Liver (tissue), 8 donors: ENCODE measurements at regions not wholly inside any gene's neighbourhood (a gene's known extent, or its start where the extent isn't known, plus 50 kb on each side); places are given as distances from the start of the nearest gene placed in this dataset.

Experiments
- DNase-seq: peaks from one replicate; pipeline ENCODE4 v3.0.0-alpha.2; 2017; ENCODE audit warnings: low spot score
- H3K27ac ChIP-seq, 2 donors: one replicate each; pipeline ENCODE4 v1.7.0; 2013; ENCODE audit warnings: inconsistent platforms in 2 of 2, low read length in 2 of 2, control low read depth in 1 of 2, low read depth in 1 of 2, mild to moderate bottlenecking in 1 of 2
- H3K27me3 ChIP-seq, 4 donors: one replicate each; pipeline versions ENCODE4 v1.6.1 to v1.7.0; 2013; ENCODE audit warnings: low read length in 3 of 4, inconsistent platforms in 1 of 4, mild to moderate bottlenecking in 1 of 4, moderate library complexity in 1 of 4; ENCODE audit not compliant: control insufficient read depth in 4 of 4, insufficient read depth in 4 of 4
- H3K36me3 ChIP-seq, 4 donors: one replicate each; pipeline versions ENCODE4 v1.6.1 to v1.7.0; 2013; ENCODE audit warnings: low read length in 3 of 4, mild to moderate bottlenecking in 3 of 4, low read depth in 1 of 4, moderate library complexity in 1 of 4; ENCODE audit not compliant: control insufficient read depth in 4 of 4, insufficient read depth in 3 of 4
- H3K4me1 ChIP-seq, 4 donors: one replicate each; pipeline versions ENCODE4 v1.6.1 to v1.7.0; 2013; ENCODE audit warnings: low read length in 3 of 4, mild to moderate bottlenecking in 3 of 4, moderate library complexity in 1 of 4; ENCODE audit not compliant: control insufficient read depth in 4 of 4, insufficient read depth in 4 of 4
- H3K4me3 ChIP-seq, 3 donors: one replicate each; pipeline versions ENCODE4 v1.6.1 to v1.7.0; 2013; ENCODE audit warnings: low read length in 3 of 3, control low read depth in 1 of 3, low read depth in 1 of 3, mild to moderate bottlenecking in 1 of 3
- H3K9ac ChIP-seq, 2 donors: one replicate each; pipeline ENCODE4 v1.7.0; 2013; ENCODE audit warnings: low read length in 2 of 2, mild to moderate bottlenecking in 2 of 2, moderate library complexity in 2 of 2, control low read depth in 1 of 2, low read depth in 1 of 2
- H3K9me3 ChIP-seq, 4 donors: one replicate each; pipeline versions ENCODE4 v1.6.1 to v1.7.0; 2013; ENCODE audit warnings: low read length in 3 of 4; ENCODE audit not compliant: control insufficient read depth in 4 of 4
- ATF3 ChIP-seq: IDR thresholded peaks from 2 replicates; pipeline ENCODE4 v1.6.1; 2016; ENCODE audit warnings: antibody characterized with exemption
- CTCF ChIP-seq: fragments of 150-350 bp; IDR thresholded peaks from 2 replicates; pipeline ENCODE4 v1.5.1; 2017; ENCODE audit warnings: improper control_type of control experiment, low read depth, low read length; ENCODE audit not compliant: missing input control
- EGR1 ChIP-seq, 2 donors: IDR thresholded peaks; 2 replicates each; pipeline ENCODE4 v1.6.1; 2016 to 2018; ENCODE audit warnings: antibody characterized with exemption in 2 of 2, low read depth in 2 of 2
- FOXA1 ChIP-seq: IDR thresholded peaks from 2 replicates; pipeline ENCODE4 v1.6.1; 2016; ENCODE audit warnings: antibody characterized with exemption
- FOXA2 ChIP-seq: IDR thresholded peaks from 2 replicates; pipeline ENCODE4 v1.6.1; 2016; ENCODE audit warnings: antibody characterized with exemption
- GABPA ChIP-seq, 2 donors: IDR thresholded peaks in 1 of 2; conservative IDR thresholded peaks in 1 of 2; 2 replicates each; pipeline ENCODE4 v1.6.1; 2016; ENCODE audit warnings: antibody characterized with exemption in 2 of 2, mild to moderate bottlenecking in 1 of 2, moderate library complexity in 1 of 2
- HNF4A ChIP-seq, 2 donors: conservative IDR thresholded peaks; 2 replicates each; pipeline ENCODE4 v1.6.1; 2016; ENCODE audit warnings: antibody characterized with exemption in 2 of 2, mild to moderate bottlenecking in 2 of 2
- HNF4G ChIP-seq: IDR thresholded peaks from 2 replicates; pipeline ENCODE4 v1.6.1; 2016; ENCODE audit warnings: antibody characterized with exemption
- JUND ChIP-seq, 2 donors: IDR thresholded peaks; 2 replicates each; pipeline ENCODE4 v1.6.1; 2016; ENCODE audit warnings: antibody characterized with exemption in 2 of 2
- MAX ChIP-seq: IDR thresholded peaks from 2 replicates; pipeline ENCODE4 v1.6.1; 2016; ENCODE audit warnings: antibody characterized with exemption
- NR2F2 ChIP-seq: IDR thresholded peaks from 2 replicates; pipeline ENCODE4 v1.6.1; 2016; ENCODE audit warnings: antibody characterized with exemption
- RAD21 ChIP-seq, 2 donors: IDR thresholded peaks; 2 replicates each; pipeline ENCODE4 v1.6.1; 2016; ENCODE audit warnings: antibody characterized with exemption in 2 of 2, mild to moderate bottlenecking in 2 of 2
- REST ChIP-seq: IDR thresholded peaks from 2 replicates; pipeline ENCODE4 v1.6.1; 2016; ENCODE audit warnings: antibody characterized with exemption, mild to moderate bottlenecking
- RXRA ChIP-seq, 2 donors: IDR thresholded peaks; 2 replicates each; pipeline ENCODE4 v1.6.1; 2017 to 2018; ENCODE audit warnings: antibody characterized with exemption in 2 of 2, mild to moderate bottlenecking in 1 of 2
- SP1 ChIP-seq: IDR thresholded peaks from 2 replicates; pipeline ENCODE4 v1.6.1; 2018; ENCODE audit warnings: antibody characterized with exemption, mild to moderate bottlenecking
- TAF1 ChIP-seq: conservative IDR thresholded peaks from 2 replicates; pipeline ENCODE4 v1.6.1; 2016; ENCODE audit warnings: antibody characterized with exemption, mild to moderate bottlenecking
- YY1 ChIP-seq: IDR thresholded peaks from 2 replicates; pipeline ENCODE4 v1.6.1; 2016; ENCODE audit warnings: antibody characterized with exemption, mild to moderate bottlenecking
- ZBTB33 ChIP-seq: IDR thresholded peaks from 2 replicates; pipeline ENCODE4 v1.6.1; 2016; ENCODE audit warnings: antibody characterized with exemption
- WGBS: extraction: QIAGEN DNeasy Blood & Tissue Kit; methylation state at CpG from one replicate; pipeline ENCODE4 v1.1.7; 2013; 5-methylcytosine and 5-hydroxymethylcytosine counted together
- donor health status: healthy.
- donor health status: healthy.
- donor health status: healthy.
- donor health status: healthy.
- donor health status: healthy.

GRCh38 chr5:176735383-176736265 lies 74.7 kb upstream of the UNC5A start:
- Histone ChIP-seq H3K36me3 (no peaks in the 10 kb centered on the region), H3K4me1 (peaks cover 0 to 4% (median 0%) of the 10 kb centered on the region in 4 donors), H3K9me3 (peaks cover 0 to 4% (median 2%) of the 10 kb centered on the region in 4 donors), H3K27ac (no peak overlapping the region), H3K27me3 (peaks cover 0 to 4% (median 2%) of the 10 kb centered on the region in 4 donors), H3K4me3 (no peak overlapping the region), H3K9ac (no peak overlapping the region)
- 76% methylated on average over 16 of the region's 16 CpGs for WGBS
- DNase-seq = no peak
- no peak for TF ChIP-seq HNF4A (conservative IDR thresholded peaks at IDR 0.05)
- no peak for TF ChIP-seq FOXA2
- no peak for TF ChIP-seq GABPA (IDR thresholded peaks at IDR 0.05 in 1 of 2, conservative IDR thresholded peaks at IDR 0.05 in 1 of 2)
- no peak for TF ChIP-seq RAD21 (IDR thresholded peaks at IDR 0.05)

- peaks cover 0 to 4% (median 0%) of the 10 kb centered on the region in 4 donors for H3K4me1 ChIP-seq
- no peak overlapping the region for H3K9ac ChIP-seq
- H3K27ac ChIP-seq = no peak overlapping the region
- H3K27me3 ChIP-seq = peaks cover 0 to 4% (median 2%) of the 10 kb centered on the region in 4 donors
- H3K36me3 ChIP-seq = no peaks in the 10 kb centered on the region
- no peaks in the 10 kb centered on the region for H3K9me3 ChIP-seq
- H3K4me3 ChIP-seq = no peak overlapping the region
- WGBS = 55% methylated on average over 10 of the region's 10 CpGs
- TF ChIP-seq REST (no peak), MAX (no peak), JUND (IDR thresholded peaks at IDR 0.05) (no peak), HNF4G (no peak), TAF1 (no peak), NR2F2 (no peak), FOXA1 (no peak), YY1 (no peak), ZBTB33 (no peak), RAD21 (IDR thresholded peaks at IDR 0.05) (no peak), GABPA (IDR thresholded peaks at IDR 0.05 in 1 of 2, conservative IDR thresholded peaks at IDR 0.05 in 1 of 2) (no peak), EGR1 (IDR thresholded peaks at IDR 0.05; ENCODE audit: low read depth in 2 of 2) (no peak), CTCF (no peak), HNF4A (conservative IDR thresholded peaks at IDR 0.05) (no peak), SP1 (no peak), RXRA (IDR thresholded peaks at IDR 0.05) (no peak), ATF3 (no peak), FOXA2 (no peak)
- DNase-seq = no peak
These were observed 73.9 kb upstream of the UNC5A start for GRCh38 chr5:176736301-176736930.
